ENCODE measurements at regions not wholly inside any gene's neighbourhood (a gene's known extent, or its start where the extent isn't known, plus 50 kb on each side); places are given as distances from the start of the nearest gene placed in this dataset.

DNA sequence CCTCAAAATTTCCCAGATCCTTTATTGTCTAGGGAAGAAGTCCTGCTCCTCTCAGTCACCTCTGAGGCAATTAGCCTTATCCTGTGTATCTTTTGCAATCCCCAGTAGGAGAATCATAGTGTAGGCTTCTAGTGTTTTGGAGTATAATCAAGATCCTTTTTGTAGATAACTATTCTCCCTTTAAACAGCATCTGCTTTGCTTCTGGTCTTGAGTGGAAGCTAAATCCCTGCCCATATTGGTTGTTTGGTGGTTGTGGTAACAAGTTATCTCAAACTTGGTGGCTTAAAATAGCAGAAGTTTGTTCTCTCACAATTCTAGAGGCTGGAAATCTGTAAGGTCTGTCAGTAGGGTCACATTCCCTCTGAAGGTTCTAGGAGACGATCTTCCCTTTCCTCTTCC is 217.5 kb upstream of the RASGRP1 start:
- TF ChIP-seq, protein P1, sequence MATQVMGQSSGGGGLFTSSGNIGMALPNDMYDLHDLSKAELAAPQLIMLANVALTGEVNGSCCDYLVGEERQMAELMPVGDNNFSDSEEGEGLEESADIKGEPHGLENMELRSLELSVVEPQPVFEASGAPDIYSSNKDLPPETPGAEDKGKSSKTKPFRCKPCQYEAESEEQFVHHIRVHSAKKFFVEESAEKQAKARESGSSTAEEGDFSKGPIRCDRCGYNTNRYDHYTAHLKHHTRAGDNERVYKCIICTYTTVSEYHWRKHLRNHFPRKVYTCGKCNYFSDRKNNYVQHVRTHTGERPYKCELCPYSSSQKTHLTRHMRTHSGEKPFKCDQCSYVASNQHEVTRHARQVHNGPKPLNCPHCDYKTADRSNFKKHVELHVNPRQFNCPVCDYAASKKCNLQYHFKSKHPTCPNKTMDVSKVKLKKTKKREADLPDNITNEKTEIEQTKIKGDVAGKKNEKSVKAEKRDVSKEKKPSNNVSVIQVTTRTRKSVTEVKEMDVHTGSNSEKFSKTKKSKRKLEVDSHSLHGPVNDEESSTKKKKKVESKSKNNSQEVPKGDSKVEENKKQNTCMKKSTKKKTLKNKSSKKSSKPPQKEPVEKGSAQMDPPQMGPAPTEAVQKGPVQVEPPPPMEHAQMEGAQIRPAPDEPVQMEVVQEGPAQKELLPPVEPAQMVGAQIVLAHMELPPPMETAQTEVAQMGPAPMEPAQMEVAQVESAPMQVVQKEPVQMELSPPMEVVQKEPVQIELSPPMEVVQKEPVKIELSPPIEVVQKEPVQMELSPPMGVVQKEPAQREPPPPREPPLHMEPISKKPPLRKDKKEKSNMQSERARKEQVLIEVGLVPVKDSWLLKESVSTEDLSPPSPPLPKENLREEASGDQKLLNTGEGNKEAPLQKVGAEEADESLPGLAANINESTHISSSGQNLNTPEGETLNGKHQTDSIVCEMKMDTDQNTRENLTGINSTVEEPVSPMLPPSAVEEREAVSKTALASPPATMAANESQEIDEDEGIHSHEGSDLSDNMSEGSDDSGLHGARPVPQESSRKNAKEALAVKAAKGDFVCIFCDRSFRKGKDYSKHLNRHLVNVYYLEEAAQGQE (IDR thresholded peaks at IDR 0.05; ENCODE audit: insufficient read depth in 1 of 2, low read depth in 2 of 2, low read length in 1 of 2) = no peak
- TF ChIP-seq, protein P2, sequence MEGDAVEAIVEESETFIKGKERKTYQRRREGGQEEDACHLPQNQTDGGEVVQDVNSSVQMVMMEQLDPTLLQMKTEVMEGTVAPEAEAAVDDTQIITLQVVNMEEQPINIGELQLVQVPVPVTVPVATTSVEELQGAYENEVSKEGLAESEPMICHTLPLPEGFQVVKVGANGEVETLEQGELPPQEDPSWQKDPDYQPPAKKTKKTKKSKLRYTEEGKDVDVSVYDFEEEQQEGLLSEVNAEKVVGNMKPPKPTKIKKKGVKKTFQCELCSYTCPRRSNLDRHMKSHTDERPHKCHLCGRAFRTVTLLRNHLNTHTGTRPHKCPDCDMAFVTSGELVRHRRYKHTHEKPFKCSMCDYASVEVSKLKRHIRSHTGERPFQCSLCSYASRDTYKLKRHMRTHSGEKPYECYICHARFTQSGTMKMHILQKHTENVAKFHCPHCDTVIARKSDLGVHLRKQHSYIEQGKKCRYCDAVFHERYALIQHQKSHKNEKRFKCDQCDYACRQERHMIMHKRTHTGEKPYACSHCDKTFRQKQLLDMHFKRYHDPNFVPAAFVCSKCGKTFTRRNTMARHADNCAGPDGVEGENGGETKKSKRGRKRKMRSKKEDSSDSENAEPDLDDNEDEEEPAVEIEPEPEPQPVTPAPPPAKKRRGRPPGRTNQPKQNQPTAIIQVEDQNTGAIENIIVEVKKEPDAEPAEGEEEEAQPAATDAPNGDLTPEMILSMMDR (IDR thresholded peaks at IDR 0.05) = no peak
- no peak for TF ChIP-seq SIN3A (IDR thresholded peaks at IDR 0.05; ENCODE audit: borderline replicate concordance, insufficient read depth, low read depth, low read length)

All from Panc1 (cell line).